Mesendoderm (in vitro differentiated cells): ENCODE measurements at regions not wholly inside any gene's neighbourhood (a gene's known extent, or its start where the extent isn't known, plus 50 kb on each side); places are given as distances from the start of the nearest gene placed in this dataset.

Experiments
- DNase-seq: peaks from one replicate; pipeline ENCODE4 v3.0.0; 2013
- H2AK5ac ChIP-seq: 2 replicates; pipeline ENCODE4 v1.6.1; 2013; ENCODE audit warnings: low read length, inconsistent platforms
- H2BK120ac ChIP-seq: 2 replicates; pipeline ENCODE4 v1.6.1; 2013; ENCODE audit warnings: low read depth, mild to moderate bottlenecking, low read length, moderate library complexity, mixed read lengths
- H2BK15ac ChIP-seq: replicated peaks from 2 replicates; pipeline ENCODE4 v1.6.1; 2013; ENCODE audit warnings: low read depth, mild to moderate bottlenecking, moderate library complexity
- H2BK5ac ChIP-seq: 2 replicates; pipeline ENCODE4 v1.6.1; 2013; ENCODE audit warnings: low read length, inconsistent platforms
- H3K18ac ChIP-seq: 2 replicates; pipeline ENCODE4 v1.6.1; 2013; ENCODE audit warnings: mild to moderate bottlenecking, low read length, mixed read lengths
- H3K23ac ChIP-seq: one replicate; pipeline ENCODE4 v1.6.1; 2013; ENCODE audit warnings: low read length
- H3K27ac ChIP-seq: 2 replicates; pipeline ENCODE4 v1.5.1; 2013; ENCODE audit warnings: low read depth, mild to moderate bottlenecking, inconsistent platforms, low read length, moderate library complexity
- H3K27me3 ChIP-seq: 2 replicates; pipeline ENCODE4 v1.6.1; 2013; ENCODE audit warnings: low read length, control low read depth, mild to moderate bottlenecking, inconsistent platforms; ENCODE audit not compliant: insufficient read depth, poor library complexity
- H3K36me3 ChIP-seq: 2 replicates; pipeline ENCODE4 v1.6.1; 2013; ENCODE audit warnings: low read length, inconsistent platforms; ENCODE audit not compliant: control insufficient read depth, insufficient read depth
- H3K4ac ChIP-seq: one replicate; pipeline ENCODE4 v1.6.1; 2013; ENCODE audit warnings: low read depth, mild to moderate bottlenecking, low read length, moderate library complexity
- H3K4me1 ChIP-seq: 2 replicates; pipeline ENCODE4 v1.6.1; 2013; ENCODE audit warnings: low read depth, low read length, inconsistent platforms; ENCODE audit not compliant: control insufficient read depth
- H3K4me2 ChIP-seq: 2 replicates; pipeline ENCODE4 v1.6.1; 2013; ENCODE audit warnings: low read length
- H3K4me3 ChIP-seq: 2 replicates; pipeline ENCODE4 v1.5.1; 2013; ENCODE audit warnings: mild to moderate bottlenecking, low read length
- H3K56ac ChIP-seq: one replicate; pipeline ENCODE4 v1.6.1; 2013; ENCODE audit warnings: low read length
- H3K79me1 ChIP-seq: 2 replicates; pipeline ENCODE4 v1.6.1; 2013; ENCODE audit warnings: low read length, inconsistent platforms
- H3K79me2 ChIP-seq: 2 replicates; pipeline ENCODE4 v1.6.1; 2013; ENCODE audit warnings: mild to moderate bottlenecking, low read length; ENCODE audit not compliant: control insufficient read depth, insufficient read depth
- H3K9ac ChIP-seq: 2 replicates; pipeline ENCODE4 v1.6.1; 2013; ENCODE audit warnings: low read length, inconsistent platforms
- H4K5ac ChIP-seq: one replicate; pipeline ENCODE4 v1.6.1; 2013; ENCODE audit warnings: low read length
- H4K8ac ChIP-seq: one replicate; pipeline ENCODE4 v1.6.1; 2013; ENCODE audit warnings: low read depth, mild to moderate bottlenecking, control low read depth, low read length, moderate library complexity
- WGBS: extraction: QIAGEN DNeasy Blood & Tissue Kit; methylation state at CpG from one replicate; pipeline ENCODE4 v1.1.7; 2013; ENCODE audit warnings: low lambda C conversion rate, missing lambda C conversion rate; ENCODE audit not compliant: insufficient coverage; ENCODE audit errors: extremely low coverage; 5-methylcytosine and 5-hydroxymethylcytosine counted together

- H3K4me3 ChIP-seq, result no peak overlapping the region
- no peak overlapping the region for H2BK5ac ChIP-seq
- H2BK15ac ChIP-seq, result no peak overlapping the region
- H3K27ac ChIP-seq, result no peak overlapping the region
- H3K4me1 ChIP-seq, result no peaks in the 10 kb centered on the region
- no peak overlapping the region for H4K8ac ChIP-seq
- H3K4me2 ChIP-seq, result no peak overlapping the region
- H3K79me2 ChIP-seq, result no peaks in the 10 kb centered on the region
- H4K5ac ChIP-seq, result no peak overlapping the region
- no peaks in the 10 kb centered on the region for H3K36me3 ChIP-seq
- no CpG with 5 or more reads among the region's 1 CpG for WGBS
- no peaks in the 10 kb centered on the region for H3K79me1 ChIP-seq
- no peak overlapping the region for H3K56ac ChIP-seq
- no peak overlapping the region for H3K9ac ChIP-seq
- no peak overlapping the region for H2BK120ac ChIP-seq
- DNase-seq, result peak; percentile 1
- H3K18ac ChIP-seq, result no peak overlapping the region
- no peak overlapping the region for H2AK5ac ChIP-seq
- H3K23ac ChIP-seq, result no peak overlapping the region
- H3K27me3 ChIP-seq, result no peaks in the 10 kb centered on the region
- H3K4ac ChIP-seq, result no peak overlapping the region
Observed at GRCh38 chr5:26295541-26295940, 742.8 kb downstream of the CDH9 start.

- Histone ChIP-seq H3K36me3 (no peaks in the 10 kb centered on the region), H2BK15ac (no peak overlapping the region), H3K23ac (no peak overlapping the region), H3K56ac (no peak overlapping the region), H4K8ac (no peak overlapping the region), H2AK5ac (no peak overlapping the region), H3K4ac (no peak overlapping the region), H2BK5ac (no peak overlapping the region), H3K18ac (no peak overlapping the region), H4K5ac (no peak overlapping the region), H3K27ac (no peak overlapping the region), H2BK120ac (no peak overlapping the region), H3K27me3 (no peaks in the 10 kb centered on the region), H3K79me2 (no peaks in the 10 kb centered on the region), H3K4me1 (no peaks in the 10 kb centered on the region), H3K79me1 (no peaks in the 10 kb centered on the region), H3K4me2 (no peak overlapping the region), H3K9ac (no peak overlapping the region), H3K4me3 (no peak overlapping the region)
- WGBS, result no CpG with 5 or more reads among the region's 1 CpG
- no peak for DNase-seq
Observed at GRCh38 chr5:26282190-26282589, 756.2 kb downstream of the CDH9 start.

GRCh38 chr5:26278078-26278477 lies 760.3 kb downstream of the CDH9 start:
- H4K5ac ChIP-seq, result no peak overlapping the region
- no peaks in the 10 kb centered on the region for H3K79me1 ChIP-seq
- H3K4ac ChIP-seq, result no peak overlapping the region
- H3K9ac ChIP-seq, result no peak overlapping the region
- WGBS, result no CpG with 5 or more reads among the region's 2 CpGs
- no peak overlapping the region for H3K4me3 ChIP-seq
- H3K23ac ChIP-seq, result no peak overlapping the region
- no peak overlapping the region for H2AK5ac ChIP-seq
- no peaks in the 10 kb centered on the region for H3K27me3 ChIP-seq
- H2BK120ac ChIP-seq, result no peak overlapping the region
- DNase-seq, result no peak
- H3K4me2 ChIP-seq, result no peak overlapping the region
- no peak overlapping the region for H3K56ac ChIP-seq
- H3K79me2 ChIP-seq, result no peaks in the 10 kb centered on the region
- no peak overlapping the region for H3K27ac ChIP-seq
- H4K8ac ChIP-seq, result no peak overlapping the region
- H3K36me3 ChIP-seq, result no peaks in the 10 kb centered on the region
- no peak overlapping the region for H2BK15ac ChIP-seq
- no peaks in the 10 kb centered on the region for H3K4me1 ChIP-seq
- H3K18ac ChIP-seq, result no peak overlapping the region
- no peak overlapping the region for H2BK5ac ChIP-seq

- Histone ChIP-seq H3K27me3 (no peaks in the 10 kb centered on the region), H3K79me2 (no peaks in the 10 kb centered on the region), H3K4me3 (no peak overlapping the region), H3K23ac (no peak overlapping the region), H4K8ac (no peak overlapping the region), H2BK15ac (no peak overlapping the region), H3K36me3 (no peaks in the 10 kb centered on the region), H3K4me1 (no peaks in the 10 kb centered on the region), H2BK120ac (no peak overlapping the region), H3K27ac (no peak overlapping the region), H4K5ac (no peak overlapping the region), H3K9ac (no peak overlapping the region), H3K56ac (no peak overlapping the region), H3K4ac (no peak overlapping the region), H2AK5ac (no peak overlapping the region), H3K79me1 (no peaks in the 10 kb centered on the region), H3K18ac (no peak overlapping the region), H2BK5ac (no peak overlapping the region), H3K4me2 (no peak overlapping the region)
- peak; percentile 0 for DNase-seq
- WGBS, result no CpG with 5 or more reads among the region's 1 CpG
Observed at GRCh38 chr5:26259081-26259480, 779.3 kb downstream of the CDH9 start.

GRCh38 chr5:26245321-26245720 lies 793.1 kb downstream of the CDH9 start:
- H2BK5ac ChIP-seq, result no peak overlapping the region
- H2BK120ac ChIP-seq, result no peak overlapping the region
- H3K56ac ChIP-seq, result no peak overlapping the region
- no peak overlapping the region for H4K5ac ChIP-seq
- WGBS, result no CpG with 5 or more reads among the region's 5 CpGs
- H3K27ac ChIP-seq, result no peak overlapping the region
- H3K4ac ChIP-seq, result no peak overlapping the region
- no peaks in the 10 kb centered on the region for H3K79me2 ChIP-seq
- H2BK15ac ChIP-seq, result no peak overlapping the region
- H4K8ac ChIP-seq, result no peak overlapping the region
- H3K18ac ChIP-seq, result no peak overlapping the region
- no peaks in the 10 kb centered on the region for H3K79me1 ChIP-seq
- DNase-seq, result no peak
- no peak overlapping the region for H3K23ac ChIP-seq
- no peak overlapping the region for H3K4me2 ChIP-seq
- H2AK5ac ChIP-seq, result no peak overlapping the region
- H3K4me1 ChIP-seq, result no peaks in the 10 kb centered on the region
- no peaks in the 10 kb centered on the region for H3K36me3 ChIP-seq
- H3K4me3 ChIP-seq, result no peak overlapping the region
- no peak overlapping the region for H3K9ac ChIP-seq
- H3K27me3 ChIP-seq, result no peaks in the 10 kb centered on the region

GRCh38 chr5:26239588-26239987 lies 798.8 kb downstream of the CDH9 start:
- H3K27me3 ChIP-seq, result no peaks in the 10 kb centered on the region
- no peak overlapping the region for H3K27ac ChIP-seq
- no peak overlapping the region for H2BK120ac ChIP-seq
- H2BK15ac ChIP-seq, result no peak overlapping the region
- H4K5ac ChIP-seq, result no peak overlapping the region
- no peak overlapping the region for H3K23ac ChIP-seq
- H3K9ac ChIP-seq, result no peak overlapping the region
- DNase-seq, result no peak
- no peak overlapping the region for H2AK5ac ChIP-seq
- no peak overlapping the region for H3K56ac ChIP-seq
- no peaks in the 10 kb centered on the region for H3K36me3 ChIP-seq
- H3K4me1 ChIP-seq, result no peaks in the 10 kb centered on the region
- no peaks in the 10 kb centered on the region for H3K79me2 ChIP-seq
- no peak overlapping the region for H3K4ac ChIP-seq
- no peaks in the 10 kb centered on the region for H3K79me1 ChIP-seq
- H3K18ac ChIP-seq, result no peak overlapping the region
- no CpG with 5 or more reads among the region's 4 CpGs for WGBS
- H4K8ac ChIP-seq, result no peak overlapping the region
- H3K4me3 ChIP-seq, result no peak overlapping the region
- no peak overlapping the region for H2BK5ac ChIP-seq
- no peak overlapping the region for H3K4me2 ChIP-seq
